ENCODE measurements at regions not wholly inside any gene's neighbourhood (a gene's known extent, or its start where the extent isn't known, plus 50 kb on each side); places are given as distances from the start of the nearest gene placed in this dataset.

DNA sequence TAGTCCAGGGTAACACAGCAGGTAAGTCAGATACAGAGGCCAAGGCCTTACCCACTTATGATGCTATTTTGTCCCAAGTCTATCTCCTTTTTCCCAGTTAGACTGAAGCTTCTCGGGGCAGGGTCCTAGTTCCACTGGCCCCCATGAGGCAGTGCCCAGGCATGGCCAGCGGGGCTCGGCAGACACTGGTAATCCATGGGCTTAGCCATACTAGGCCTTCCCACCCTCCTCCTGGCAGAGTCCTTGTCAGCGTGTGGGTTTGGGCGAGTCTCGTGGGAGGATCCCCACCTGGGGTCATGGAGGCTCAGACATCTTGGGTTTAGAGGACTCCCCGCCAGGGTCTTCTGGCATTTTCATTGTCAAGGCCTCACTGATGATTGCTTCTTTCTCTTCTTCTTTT is 84.7 kb upstream of the BRD7 start:
- Histone ChIP-seq H3K4me2 (no peak overlapping the region), H3K27ac (no peak overlapping the region), H3K4me3 (no peak overlapping the region), H3K9me3 (ENCODE audit: low read depth) (no peaks in the 10 kb centered on the region), H3K27me3 (no peaks in the 10 kb centered on the region), H3K79me2 (no peaks in the 10 kb centered on the region), H2AFZ (no peak overlapping the region), H4K20me1 (ENCODE audit: insufficient read depth, poor library complexity, severe bottlenecking) (no peaks in the 10 kb centered on the region), H3K36me3 (replicated peaks; ENCODE audit: insufficient read depth, low read depth) (no peaks in the 10 kb centered on the region), H3K9me2 (replicated peaks; ENCODE audit: insufficient read depth) (no peaks in the 10 kb centered on the region), H3K4me1 (ENCODE audit: insufficient read depth) (no peaks in the 10 kb centered on the region)
- TF ChIP-seq EZH2phosphoT487 (IDR thresholded peaks at IDR 0.05; ENCODE audit: low read depth, severe bottlenecking, unreplicated experiment) (no peak), EZH2 (IDR thresholded peaks at IDR 0.05; ENCODE audit: borderline replicate concordance) (no peak)
- TF ChIP-seq, protein P1, sequence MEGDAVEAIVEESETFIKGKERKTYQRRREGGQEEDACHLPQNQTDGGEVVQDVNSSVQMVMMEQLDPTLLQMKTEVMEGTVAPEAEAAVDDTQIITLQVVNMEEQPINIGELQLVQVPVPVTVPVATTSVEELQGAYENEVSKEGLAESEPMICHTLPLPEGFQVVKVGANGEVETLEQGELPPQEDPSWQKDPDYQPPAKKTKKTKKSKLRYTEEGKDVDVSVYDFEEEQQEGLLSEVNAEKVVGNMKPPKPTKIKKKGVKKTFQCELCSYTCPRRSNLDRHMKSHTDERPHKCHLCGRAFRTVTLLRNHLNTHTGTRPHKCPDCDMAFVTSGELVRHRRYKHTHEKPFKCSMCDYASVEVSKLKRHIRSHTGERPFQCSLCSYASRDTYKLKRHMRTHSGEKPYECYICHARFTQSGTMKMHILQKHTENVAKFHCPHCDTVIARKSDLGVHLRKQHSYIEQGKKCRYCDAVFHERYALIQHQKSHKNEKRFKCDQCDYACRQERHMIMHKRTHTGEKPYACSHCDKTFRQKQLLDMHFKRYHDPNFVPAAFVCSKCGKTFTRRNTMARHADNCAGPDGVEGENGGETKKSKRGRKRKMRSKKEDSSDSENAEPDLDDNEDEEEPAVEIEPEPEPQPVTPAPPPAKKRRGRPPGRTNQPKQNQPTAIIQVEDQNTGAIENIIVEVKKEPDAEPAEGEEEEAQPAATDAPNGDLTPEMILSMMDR (IDR thresholded peaks at IDR 0.05; ENCODE audit: poor library complexity) = no peak
- no peak for DNase-seq (ENCODE audit: low spot score)
- WGBS (ENCODE audit: low lambda C conversion rate, missing lambda C conversion rate) = 95% methylated on average over 7 of the region's 7 CpGs

DNA sequence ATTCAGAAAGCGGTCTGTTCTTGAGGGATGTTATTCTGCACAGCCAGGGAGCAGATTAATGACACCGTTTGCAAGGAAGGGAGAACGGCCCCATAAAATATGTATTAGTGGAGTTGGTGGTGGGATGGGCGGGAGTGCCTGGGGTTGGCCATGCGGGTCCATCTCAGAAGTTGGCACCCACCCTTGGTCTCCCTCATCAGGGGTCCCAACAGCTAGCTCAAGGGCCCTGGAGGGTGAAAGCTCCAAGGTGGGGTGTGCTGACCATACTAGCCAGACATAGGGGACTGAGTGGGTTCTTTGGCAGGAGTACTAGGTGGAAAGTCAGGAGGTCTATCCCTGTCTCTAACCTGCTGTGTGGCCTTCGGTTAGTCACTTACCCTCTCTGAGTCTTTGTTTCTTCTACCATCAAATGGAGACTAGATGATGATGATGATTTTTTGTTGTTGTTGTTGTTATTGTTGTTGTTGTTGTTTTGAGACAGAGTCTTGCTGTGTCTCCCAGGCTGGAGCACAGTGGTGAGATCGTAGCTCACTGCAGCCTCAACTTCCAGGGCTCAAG is 83.2 kb upstream of the BRD7 start:
- Histone ChIP-seq H3K4me3 (no peak overlapping the region), H3K27me3 (no peaks in the 10 kb centered on the region), H3K4me2 (no peak overlapping the region), H3K27ac (no peak overlapping the region), H3K9me2 (replicated peaks; ENCODE audit: insufficient read depth) (no peaks in the 10 kb centered on the region), H3K9me3 (ENCODE audit: low read depth) (no peaks in the 10 kb centered on the region), H2AFZ (no peak overlapping the region), H4K20me1 (ENCODE audit: insufficient read depth, poor library complexity, severe bottlenecking) (no peaks in the 10 kb centered on the region), H3K36me3 (replicated peaks; ENCODE audit: insufficient read depth, low read depth) (no peaks in the 10 kb centered on the region), H3K79me2 (no peaks in the 10 kb centered on the region), H3K4me1 (ENCODE audit: insufficient read depth) (no peaks in the 10 kb centered on the region)
- no peak for DNase-seq (ENCODE audit: low spot score)
- TF ChIP-seq, protein P1 (IDR thresholded peaks at IDR 0.05; ENCODE audit: poor library complexity) = no peak
- TF ChIP-seq EZH2phosphoT487 (IDR thresholded peaks at IDR 0.05; ENCODE audit: low read depth, severe bottlenecking, unreplicated experiment) = no peak
- no peak for TF ChIP-seq EZH2 (IDR thresholded peaks at IDR 0.05; ENCODE audit: borderline replicate concordance)
- WGBS (ENCODE audit: low lambda C conversion rate, missing lambda C conversion rate) = 82% methylated on average over 7 of the region's 7 CpGs

DNA sequence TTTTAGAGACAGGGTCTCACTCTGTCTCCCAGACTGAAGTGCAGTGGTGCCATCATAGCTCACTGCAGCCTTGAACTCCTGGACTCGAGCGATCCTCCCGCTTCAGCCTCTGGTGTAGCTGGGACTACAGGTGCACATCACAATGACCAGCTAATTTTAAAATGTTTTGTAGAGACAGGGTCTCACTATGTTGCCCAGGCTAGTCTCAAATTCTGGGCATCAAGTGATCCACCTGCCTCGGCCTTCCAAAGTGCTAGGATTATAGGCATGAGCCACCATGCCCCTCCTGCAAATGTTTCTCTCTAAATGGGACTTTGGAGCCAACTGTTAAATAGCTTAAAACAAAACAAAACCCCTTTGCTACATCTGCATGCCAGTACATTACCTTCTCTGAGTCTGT is 82.2 kb upstream of the BRD7 start:
- no peaks in the 10 kb centered on the region for H3K27me3 ChIP-seq
- H3K9me2 ChIP-seq (replicated peaks; ENCODE audit: insufficient read depth) = no peaks in the 10 kb centered on the region
- no peaks in the 10 kb centered on the region for H3K9me3 ChIP-seq (ENCODE audit: low read depth)
- no peak overlapping the region for H2AFZ ChIP-seq
- TF ChIP-seq EZH2 (IDR thresholded peaks at IDR 0.05; ENCODE audit: borderline replicate concordance) = no peak
- TF ChIP-seq EZH2phosphoT487 (IDR thresholded peaks at IDR 0.05; ENCODE audit: low read depth, severe bottlenecking, unreplicated experiment) = no peak
- TF ChIP-seq, protein P1 (IDR thresholded peaks at IDR 0.05; ENCODE audit: poor library complexity) = no peak
- H3K79me2 ChIP-seq = no peaks in the 10 kb centered on the region
- H4K20me1 ChIP-seq (ENCODE audit: insufficient read depth, poor library complexity, severe bottlenecking) = no peaks in the 10 kb centered on the region
- no peaks in the 10 kb centered on the region for H3K4me1 ChIP-seq (ENCODE audit: insufficient read depth)
- H3K4me3 ChIP-seq = no peak overlapping the region
- no peak overlapping the region for H3K27ac ChIP-seq
- 96% methylated on average over 4 of the region's 4 CpGs for WGBS (ENCODE audit: low lambda C conversion rate, missing lambda C conversion rate)
- H3K4me2 ChIP-seq = no peak overlapping the region
- DNase-seq (ENCODE audit: low spot score) = no peak
- H3K36me3 ChIP-seq (replicated peaks; ENCODE audit: insufficient read depth, low read depth) = no peaks in the 10 kb centered on the region

DNA sequence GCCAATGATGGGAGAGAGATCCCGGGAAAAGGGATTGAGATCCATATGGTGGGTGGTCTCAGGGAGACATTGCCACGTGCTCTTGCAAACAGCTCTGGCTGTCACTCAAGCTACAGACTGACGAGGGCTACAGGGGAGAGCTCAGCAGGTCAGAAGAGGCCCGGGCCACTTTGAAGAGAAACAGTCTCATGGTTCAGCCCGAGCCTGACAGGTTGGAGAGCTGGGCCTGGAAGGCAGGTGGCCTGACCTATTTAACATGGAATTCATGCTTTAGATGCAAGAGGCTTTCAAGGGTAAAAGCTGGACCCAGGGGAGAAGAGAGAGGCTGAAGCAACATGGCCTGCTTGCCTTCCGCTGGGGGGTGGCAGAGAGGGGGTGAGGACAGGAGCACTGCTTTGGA is 81.0 kb upstream of the BRD7 start:
- Histone ChIP-seq H2AFZ (no peak overlapping the region), H3K36me3 (replicated peaks; ENCODE audit: insufficient read depth, low read depth) (no peaks in the 10 kb centered on the region), H3K27me3 (no peaks in the 10 kb centered on the region), H3K4me1 (ENCODE audit: insufficient read depth) (no peaks in the 10 kb centered on the region), H3K4me3 (no peak overlapping the region), H3K27ac (no peak overlapping the region), H4K20me1 (ENCODE audit: insufficient read depth, poor library complexity, severe bottlenecking) (no peaks in the 10 kb centered on the region), H3K79me2 (no peaks in the 10 kb centered on the region), H3K9me3 (ENCODE audit: low read depth) (no peaks in the 10 kb centered on the region), H3K9me2 (replicated peaks; ENCODE audit: insufficient read depth) (no peaks in the 10 kb centered on the region), H3K4me2 (no peak overlapping the region)
- no peak for TF ChIP-seq EZH2phosphoT487 (IDR thresholded peaks at IDR 0.05; ENCODE audit: low read depth, severe bottlenecking, unreplicated experiment)
- no peak for DNase-seq (ENCODE audit: low spot score)
- 55% methylated on average over 6 of the region's 6 CpGs for WGBS (ENCODE audit: low lambda C conversion rate, missing lambda C conversion rate)

All from hepatocyte (in vitro differentiated cells).